GM18517 (cell line): ENCODE measurements at regions not wholly inside any gene's neighbourhood (a gene's known extent, or its start where the extent isn't known, plus 50 kb on each side); places are given as distances from the start of the nearest gene placed in this dataset.

Experiments used
- ATAC-seq: cut with Tn5 transposase; IDR thresholded peaks from one replicate; pipeline ENCODE4 v1.9.1; 2021; ENCODE audit warnings: mild to moderate bottlenecking, moderate library complexity; ENCODE audit not compliant: unreplicated experiment

GRCh38 chr1:199756066-199756465 lies 271.4 kb upstream of the NR5A2 start:
- no peak for ATAC-seq

- no peak for ATAC-seq
These were observed 268.8 kb upstream of the NR5A2 start for GRCh38 chr1:199758626-199759255.

GRCh38 chr1:199759268-199759730 lies 268.2 kb upstream of the NR5A2 start:
- no peak for ATAC-seq

- no peak for ATAC-seq
These were observed 264.9 kb upstream of the NR5A2 start for GRCh38 chr1:199762572-199762971.

GRCh38 chr1:199766218-199766792 lies 261.2 kb upstream of the NR5A2 start:
- no peak for ATAC-seq

GRCh38 chr1:199767700-199768099 lies 259.8 kb upstream of the NR5A2 start:
- no peak for ATAC-seq

GRCh38 chr1:199774433-199775089 lies 252.9 kb upstream of the NR5A2 start:
- ATAC-seq = no peak

- no peak for ATAC-seq
These were observed 250.6 kb upstream of the NR5A2 start for GRCh38 chr1:199776768-199777497.

GRCh38 chr1:199778324-199778955 lies 249.1 kb upstream of the NR5A2 start:
- ATAC-seq = no peak

- no peak for ATAC-seq
These were observed 247.4 kb upstream of the NR5A2 start for GRCh38 chr1:199780091-199780490.

GRCh38 chr1:199780948-199781670 lies 246.4 kb upstream of the NR5A2 start:
- no peak for ATAC-seq

- ATAC-seq = no peak
These were observed 243.2 kb upstream of the NR5A2 start for GRCh38 chr1:199784138-199784895.

GRCh38 chr1:199786695-199787094 lies 240.8 kb upstream of the NR5A2 start:
- no peak for ATAC-seq

GRCh38 chr1:199789141-199789540 lies 238.4 kb upstream of the NR5A2 start:
- ATAC-seq = no peak

- ATAC-seq = no peak
These were observed 236.0 kb upstream of the NR5A2 start for GRCh38 chr1:199791495-199791894.

- ATAC-seq = no peak
These were observed 234.6 kb upstream of the NR5A2 start for GRCh38 chr1:199792874-199793273.

- ATAC-seq = no peak
These were observed 233.2 kb upstream of the NR5A2 start for GRCh38 chr1:199794105-199794863.

- ATAC-seq = no peak
These were observed 228.4 kb upstream of the NR5A2 start for GRCh38 chr1:199799116-199799515.

GRCh38 chr1:199804526-199804925 lies 223.0 kb upstream of the NR5A2 start:
- no peak for ATAC-seq
